ENCODE measurements at regions not wholly inside any gene's neighbourhood (a gene's known extent, or its start where the extent isn't known, plus 50 kb on each side); places are given as distances from the start of the nearest gene placed in this dataset.
A peak's percentile ranks its signal among the peaks of the same experiment; 100 is the strongest.

GRCh38 chr5:7991125-7991821 lies 122.3 kb downstream of the MTRR start:
- H4K20me1 ChIP-seq (ENCODE audit: low read depth), result no peaks in the 10 kb centered on the region
- H3K4me3 ChIP-seq, result no peak overlapping the region
- no peaks in the 10 kb centered on the region for H3K36me3 ChIP-seq
- H3K9me3 ChIP-seq (ENCODE audit: low read depth), result no peaks in the 10 kb centered on the region
- Mint-ChIP-seq H3K27ac (no peak overlapping the region), H3K27me3 (ENCODE audit: insufficient read depth, low read depth) (peaks cover 2% of the 10 kb centered on the region), H3K4me3 (no peak overlapping the region), H3K4me1 (peaks cover 2% of the 10 kb centered on the region), H3K36me3 (no peaks in the 10 kb centered on the region), H3K9me3 (no peaks in the 10 kb centered on the region)
- H3K9ac ChIP-seq, result no peak overlapping the region
- H3K79me2 ChIP-seq (ENCODE audit: low read depth), result no peaks in the 10 kb centered on the region
- peak overlapping the region; percentile 73 for H2AFZ ChIP-seq (replicated peaks)
- H3F3A ChIP-seq (ENCODE audit: low read depth), result no peaks in the 10 kb centered on the region
- DNase-seq (ENCODE audit: low spot score), result peak; percentile 11
- TF ChIP-seq CTCF (IDR thresholded peaks at IDR 0.05) (no peak), EZH2 (IDR thresholded peaks at IDR 0.05) (no peak), EZH2phosphoT487 (IDR thresholded peaks at IDR 0.05) (no peak)
- H3K27ac ChIP-seq, result no peak overlapping the region
- H3K4me2 ChIP-seq, result no peak overlapping the region
- no peaks in the 10 kb centered on the region for H3K27me3 ChIP-seq
- H3K4me1 ChIP-seq, result no peaks in the 10 kb centered on the region

GRCh38 chr5:7995688-7996294 lies 126.8 kb downstream of the MTRR start:
- Histone ChIP-seq H3K4me1 (no peaks in the 10 kb centered on the region), H4K20me1 (ENCODE audit: low read depth) (no peaks in the 10 kb centered on the region), H3K36me3 (no peaks in the 10 kb centered on the region), H2AFZ (replicated peaks) (no peak overlapping the region), H3K9ac (no peak overlapping the region), H3F3A (ENCODE audit: low read depth) (no peaks in the 10 kb centered on the region), H3K27me3 (no peaks in the 10 kb centered on the region), H3K4me2 (no peak overlapping the region), H3K9me3 (ENCODE audit: low read depth) (no peaks in the 10 kb centered on the region), H3K27ac (no peak overlapping the region), H3K4me3 (no peak overlapping the region), H3K79me2 (ENCODE audit: low read depth) (no peaks in the 10 kb centered on the region)
- peaks cover 2% of the 10 kb centered on the region for H3K4me1 Mint-ChIP-seq
- DNase-seq (ENCODE audit: low spot score), result no peak
- no peak overlapping the region for H3K4me3 Mint-ChIP-seq
- TF ChIP-seq CTCF (IDR thresholded peaks at IDR 0.05) (no peak), EZH2phosphoT487 (IDR thresholded peaks at IDR 0.05) (no peak), EZH2 (IDR thresholded peaks at IDR 0.05) (no peak)
- H3K27me3 Mint-ChIP-seq (ENCODE audit: insufficient read depth, low read depth), result peaks cover 7% of the 10 kb centered on the region
- H3K27ac Mint-ChIP-seq, result no peak overlapping the region
- H3K36me3 Mint-ChIP-seq, result no peaks in the 10 kb centered on the region
- H3K9me3 Mint-ChIP-seq, result peaks cover 2% of the 10 kb centered on the region

- H3K4me3 Mint-ChIP-seq, result no peak overlapping the region
- H3K4me1 Mint-ChIP-seq, result no peaks in the 10 kb centered on the region
- peaks cover 2% of the 10 kb centered on the region for H3K9me3 Mint-ChIP-seq
- DNase-seq (ENCODE audit: low spot score), result no peak
- H3K4me2 ChIP-seq, result no peak overlapping the region
- no peaks in the 10 kb centered on the region for H3F3A ChIP-seq (ENCODE audit: low read depth)
- H3K27ac ChIP-seq, result no peak overlapping the region
- H3K36me3 ChIP-seq, result no peaks in the 10 kb centered on the region
- H3K9ac ChIP-seq, result no peak overlapping the region
- no peaks in the 10 kb centered on the region for H4K20me1 ChIP-seq (ENCODE audit: low read depth)
- H3K9me3 ChIP-seq (ENCODE audit: low read depth), result no peaks in the 10 kb centered on the region
- no peaks in the 10 kb centered on the region for H3K79me2 ChIP-seq (ENCODE audit: low read depth)
- TF ChIP-seq CTCF (IDR thresholded peaks at IDR 0.05) (no peak), EZH2 (IDR thresholded peaks at IDR 0.05) (no peak), EZH2phosphoT487 (IDR thresholded peaks at IDR 0.05) (no peak)
- H3K27ac Mint-ChIP-seq, result no peak overlapping the region
- H3K27me3 Mint-ChIP-seq (ENCODE audit: insufficient read depth, low read depth), result no peaks in the 10 kb centered on the region
- no peaks in the 10 kb centered on the region for H3K27me3 ChIP-seq
- H3K4me3 ChIP-seq, result no peak overlapping the region
- no peaks in the 10 kb centered on the region for H3K4me1 ChIP-seq
- no peaks in the 10 kb centered on the region for H3K36me3 Mint-ChIP-seq
- H2AFZ ChIP-seq (replicated peaks), result no peak overlapping the region
Observed at GRCh38 chr5:8005416-8005815, 136.5 kb downstream of the MTRR start.
